ENCODE measurements at regions not wholly inside any gene's neighbourhood (a gene's known extent, or its start where the extent isn't known, plus 50 kb on each side); places are given as distances from the start of the nearest gene placed in this dataset.

DNA sequence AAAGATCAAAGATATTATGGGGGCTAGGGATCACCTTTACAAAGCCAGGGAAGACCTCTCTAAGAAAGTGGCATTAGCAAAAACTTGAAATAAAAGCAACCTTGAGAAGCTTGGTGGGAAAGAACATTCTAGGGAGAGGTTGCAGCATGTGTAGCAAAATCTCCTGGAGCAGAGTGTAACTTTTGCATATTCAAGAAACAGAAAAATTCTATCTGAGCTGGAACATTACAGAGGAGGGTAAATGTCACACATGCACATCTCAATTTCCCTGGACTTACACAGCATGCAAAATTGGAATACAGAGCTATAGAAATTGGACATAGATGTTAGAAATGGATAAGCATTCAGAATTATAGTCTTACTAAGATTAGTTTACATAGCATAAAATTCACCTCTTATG is 510.0 kb downstream of the CETN3 start:
- Histone ChIP-seq H2AFZ (ENCODE audit: low read depth, low read length) (no peak overlapping the region), H3K27me3 (ENCODE audit: control insufficient read depth in 2 of 2, insufficient read depth in 2 of 2, low read length in 2 of 2) (no peaks in the 10 kb centered on the region), H3K9me3 (replicated peaks; ENCODE audit: control insufficient read depth, insufficient read depth, low read length) (no peaks in the 10 kb centered on the region), H3K79me2 (ENCODE audit: control insufficient read depth, insufficient read depth, low read length) (no peaks in the 10 kb centered on the region), H3K9ac (replicated peaks; ENCODE audit: extremely low read depth, insufficient read depth, low read length) (no peak overlapping the region), H3K27ac (ENCODE audit: insufficient read depth, low read depth, low read length) (no peak overlapping the region), H3K9me1 (replicated peaks; ENCODE audit: control insufficient read depth, extremely low read depth, insufficient read depth, low read length) (no peaks in the 10 kb centered on the region), H3K4me1 (ENCODE audit: control insufficient read depth, extremely low read depth, insufficient read depth, low read length) (no peaks in the 10 kb centered on the region), H3K36me3 (ENCODE audit: control insufficient read depth in 2 of 2, extremely low read depth in 1 of 2, insufficient read depth in 2 of 2, low read length in 2 of 2) (no peaks in the 10 kb centered on the region), H4K20me1 (replicated peaks; ENCODE audit: control insufficient read depth, extremely low read depth, insufficient read depth, low read length) (no peaks in the 10 kb centered on the region), H3K4me2 (ENCODE audit: insufficient read depth, low read length) (no peak overlapping the region), H3K4me3 (replicated peaks in 1 of 3; ENCODE audit: insufficient read depth in 1 of 3, low read depth in 1 of 3, low read length in 3 of 3) (no peak overlapping the region)
- ChIA-PET CTCF (interaction anchor here (1.0 to 1.1 kb wide), 2 partner anchors 9 to 10 kb away, joined by 3 to 4 read pairs; no protein-coding TSS in a partner anchor), POLR2A (no interaction called here)
- no TSS peak for BruUV-seq (replicated peaks)
- DNase-seq (ENCODE audit: low read depth, low spot score) (no peak), FAIRE-seq (no peak)
- dilution Hi-C loops (cut with MboI; ENCODE audit: extremely low pct_ligation_motif_present, low sequenced_read_pairs) = no loop called here
- TF ChIP-seq MYC (IDR thresholded peaks at IDR 0.05; ENCODE audit: low read depth, low read length) = no peak
- no peak for TF ChIP-seq EZH2 (IDR thresholded peaks at IDR 0.05; ENCODE audit: borderline replicate concordance, low read depth, low read length, severe bottlenecking)
- intact Hi-C loops (cut with micrococcal nuclease) = no loop called here

DNA sequence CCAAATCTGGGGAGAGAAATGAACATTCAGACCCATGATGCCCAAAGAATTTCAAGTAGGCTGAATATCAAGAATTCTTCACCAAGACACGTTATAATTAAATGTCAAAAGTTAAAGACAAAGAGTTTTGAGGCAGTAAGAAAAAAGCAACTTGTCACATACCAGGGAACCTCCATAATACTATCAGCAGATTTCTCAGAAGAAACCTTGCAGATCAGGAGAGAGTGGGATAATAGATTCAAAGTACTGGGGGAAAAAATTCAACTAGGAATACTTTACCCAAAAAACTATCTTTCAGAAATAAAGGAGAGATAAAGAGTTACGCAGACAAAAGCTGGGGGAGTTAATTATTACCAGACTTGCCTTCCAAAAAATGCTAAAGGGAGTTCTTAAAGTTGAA is 516.0 kb downstream of the CETN3 start:
- Histone ChIP-seq H3K9me3 (replicated peaks; ENCODE audit: control insufficient read depth, insufficient read depth, low read length) (no peaks in the 10 kb centered on the region), H3K4me3 (replicated peaks in 1 of 3; ENCODE audit: insufficient read depth in 1 of 3, low read depth in 1 of 3, low read length in 3 of 3) (no peak overlapping the region), H3K4me1 (ENCODE audit: control insufficient read depth, extremely low read depth, insufficient read depth, low read length) (no peaks in the 10 kb centered on the region), H3K9me1 (replicated peaks; ENCODE audit: control insufficient read depth, extremely low read depth, insufficient read depth, low read length) (no peaks in the 10 kb centered on the region), H4K20me1 (replicated peaks; ENCODE audit: control insufficient read depth, extremely low read depth, insufficient read depth, low read length) (no peaks in the 10 kb centered on the region), H3K4me2 (ENCODE audit: insufficient read depth, low read length) (no peak overlapping the region), H3K27me3 (ENCODE audit: control insufficient read depth in 2 of 2, insufficient read depth in 2 of 2, low read length in 2 of 2) (no peaks in the 10 kb centered on the region), H3K27ac (ENCODE audit: insufficient read depth, low read depth, low read length) (no peak overlapping the region), H2AFZ (ENCODE audit: low read depth, low read length) (no peak overlapping the region), H3K36me3 (ENCODE audit: control insufficient read depth in 2 of 2, extremely low read depth in 1 of 2, insufficient read depth in 2 of 2, low read length in 2 of 2) (no peaks in the 10 kb centered on the region), H3K9ac (replicated peaks; ENCODE audit: extremely low read depth, insufficient read depth, low read length) (no peak overlapping the region), H3K79me2 (ENCODE audit: control insufficient read depth, insufficient read depth, low read length) (no peaks in the 10 kb centered on the region)
- BruUV-seq (replicated peaks) = no TSS peak
- dilution Hi-C loops (cut with MboI; ENCODE audit: extremely low pct_ligation_motif_present, low sequenced_read_pairs) (no loop called here), intact Hi-C loops (cut with micrococcal nuclease) (no loop called here)
- FAIRE-seq (no peak), DNase-seq (ENCODE audit: low read depth, low spot score) (no peak)
- POLR2A ChIA-PET = no interaction called here
- TF ChIP-seq JUN (IDR thresholded peaks at IDR 0.05; ENCODE audit: borderline replicate concordance, insufficient read depth, insufficient read length, low read depth) = no peak
- no peak for TF ChIP-seq POLR2A (IDR thresholded peaks at IDR 0.05; ENCODE audit: low read depth, low read length)
- TF ChIP-seq, protein P1, sequence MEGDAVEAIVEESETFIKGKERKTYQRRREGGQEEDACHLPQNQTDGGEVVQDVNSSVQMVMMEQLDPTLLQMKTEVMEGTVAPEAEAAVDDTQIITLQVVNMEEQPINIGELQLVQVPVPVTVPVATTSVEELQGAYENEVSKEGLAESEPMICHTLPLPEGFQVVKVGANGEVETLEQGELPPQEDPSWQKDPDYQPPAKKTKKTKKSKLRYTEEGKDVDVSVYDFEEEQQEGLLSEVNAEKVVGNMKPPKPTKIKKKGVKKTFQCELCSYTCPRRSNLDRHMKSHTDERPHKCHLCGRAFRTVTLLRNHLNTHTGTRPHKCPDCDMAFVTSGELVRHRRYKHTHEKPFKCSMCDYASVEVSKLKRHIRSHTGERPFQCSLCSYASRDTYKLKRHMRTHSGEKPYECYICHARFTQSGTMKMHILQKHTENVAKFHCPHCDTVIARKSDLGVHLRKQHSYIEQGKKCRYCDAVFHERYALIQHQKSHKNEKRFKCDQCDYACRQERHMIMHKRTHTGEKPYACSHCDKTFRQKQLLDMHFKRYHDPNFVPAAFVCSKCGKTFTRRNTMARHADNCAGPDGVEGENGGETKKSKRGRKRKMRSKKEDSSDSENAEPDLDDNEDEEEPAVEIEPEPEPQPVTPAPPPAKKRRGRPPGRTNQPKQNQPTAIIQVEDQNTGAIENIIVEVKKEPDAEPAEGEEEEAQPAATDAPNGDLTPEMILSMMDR (IDR thresholded peaks at IDR 0.05; ENCODE audit: extremely low read depth in 1 of 2, insufficient read depth in 1 of 2, low read depth in 1 of 2, low read length in 2 of 2) = no peak
- no peak for TF ChIP-seq FOS (IDR thresholded peaks at IDR 0.05; ENCODE audit: borderline replicate concordance, insufficient read depth, low read length)
- TF ChIP-seq MYC (IDR thresholded peaks at IDR 0.05; ENCODE audit: low read depth, low read length) = no peak
- TF ChIP-seq EZH2 (IDR thresholded peaks at IDR 0.05; ENCODE audit: borderline replicate concordance, low read depth, low read length, severe bottlenecking) = no peak
- no peak for TF ChIP-seq POLR2AphosphoS5 (IDR thresholded peaks at IDR 0.05; ENCODE audit: insufficient read depth, low read depth, low read length)
- TF ChIP-seq, protein P2, sequence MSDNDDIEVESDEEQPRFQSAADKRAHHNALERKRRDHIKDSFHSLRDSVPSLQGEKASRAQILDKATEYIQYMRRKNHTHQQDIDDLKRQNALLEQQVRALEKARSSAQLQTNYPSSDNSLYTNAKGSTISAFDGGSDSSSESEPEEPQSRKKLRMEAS (IDR thresholded peaks at IDR 0.05; ENCODE audit: insufficient read depth, insufficient read length) = no peak
- TF ChIP-seq GATA2 (IDR thresholded peaks at IDR 0.05; ENCODE audit: insufficient read depth, insufficient read length, low read depth, low read length) = no peak
- CTCF ChIA-PET = interaction anchor here (1.1 kb wide), 1 partner anchor 8 kb away, joined by 3 read pairs; no protein-coding TSS in a partner anchor

Data from endothelial cell of umbilical vein (primary cell).